ENCODE measurements at regions not wholly inside any gene's neighbourhood (a gene's known extent, or its start where the extent isn't known, plus 50 kb on each side); places are given as distances from the start of the nearest gene placed in this dataset.

DNA sequence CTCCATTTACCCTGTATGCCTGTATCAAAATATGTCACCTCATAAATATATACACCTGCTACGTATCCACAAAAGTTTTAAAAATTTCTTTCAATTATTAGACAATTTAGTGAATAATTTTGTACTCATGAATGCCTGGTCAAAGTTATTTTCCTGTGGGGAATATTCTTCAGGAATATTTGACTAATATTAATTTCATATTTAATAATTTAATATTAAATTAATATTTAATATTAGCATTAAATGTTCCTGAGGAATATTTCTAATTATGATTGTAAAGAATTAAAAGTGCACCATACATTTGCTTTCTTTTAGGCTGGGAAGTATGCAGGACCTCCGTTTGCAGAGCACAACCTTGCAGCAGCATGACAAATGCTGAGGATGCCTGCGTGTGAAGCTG is 422.7 kb downstream of the C3orf38 start:
- no peak overlapping the region for H3K4me3 ChIP-seq (replicated peaks; ENCODE audit: low read depth, low read length)
- DNase-seq (ENCODE audit: low read depth), result no peak
- TF ChIP-seq, protein P1, sequence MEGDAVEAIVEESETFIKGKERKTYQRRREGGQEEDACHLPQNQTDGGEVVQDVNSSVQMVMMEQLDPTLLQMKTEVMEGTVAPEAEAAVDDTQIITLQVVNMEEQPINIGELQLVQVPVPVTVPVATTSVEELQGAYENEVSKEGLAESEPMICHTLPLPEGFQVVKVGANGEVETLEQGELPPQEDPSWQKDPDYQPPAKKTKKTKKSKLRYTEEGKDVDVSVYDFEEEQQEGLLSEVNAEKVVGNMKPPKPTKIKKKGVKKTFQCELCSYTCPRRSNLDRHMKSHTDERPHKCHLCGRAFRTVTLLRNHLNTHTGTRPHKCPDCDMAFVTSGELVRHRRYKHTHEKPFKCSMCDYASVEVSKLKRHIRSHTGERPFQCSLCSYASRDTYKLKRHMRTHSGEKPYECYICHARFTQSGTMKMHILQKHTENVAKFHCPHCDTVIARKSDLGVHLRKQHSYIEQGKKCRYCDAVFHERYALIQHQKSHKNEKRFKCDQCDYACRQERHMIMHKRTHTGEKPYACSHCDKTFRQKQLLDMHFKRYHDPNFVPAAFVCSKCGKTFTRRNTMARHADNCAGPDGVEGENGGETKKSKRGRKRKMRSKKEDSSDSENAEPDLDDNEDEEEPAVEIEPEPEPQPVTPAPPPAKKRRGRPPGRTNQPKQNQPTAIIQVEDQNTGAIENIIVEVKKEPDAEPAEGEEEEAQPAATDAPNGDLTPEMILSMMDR (IDR thresholded peaks at IDR 0.05; ENCODE audit: low read length, missing control alignments), result no peak

DNA sequence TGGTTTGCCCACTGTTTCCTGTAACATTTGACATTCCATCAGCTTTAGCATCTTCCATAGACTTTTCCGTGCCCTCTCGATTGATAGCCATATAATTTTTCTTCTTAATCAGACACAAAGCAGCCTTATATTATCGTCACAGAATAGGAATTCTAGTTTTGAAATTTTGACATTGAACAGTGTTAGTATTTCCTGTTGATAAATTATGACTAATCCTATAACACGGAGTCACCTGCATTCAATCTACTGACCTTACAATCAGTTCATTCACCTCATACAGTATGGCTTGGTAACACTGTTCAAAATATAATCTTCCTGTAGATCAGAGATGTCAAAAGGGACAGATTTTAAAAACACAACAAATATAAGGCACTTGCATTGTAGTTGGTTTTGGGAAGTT is 423.7 kb downstream of the C3orf38 start:
- no peak overlapping the region for H3K4me3 ChIP-seq (replicated peaks; ENCODE audit: low read depth, low read length)
- DNase-seq (ENCODE audit: low read depth), result no peak
- TF ChIP-seq, protein P1 (IDR thresholded peaks at IDR 0.05; ENCODE audit: low read length, missing control alignments), result no peak

DNA sequence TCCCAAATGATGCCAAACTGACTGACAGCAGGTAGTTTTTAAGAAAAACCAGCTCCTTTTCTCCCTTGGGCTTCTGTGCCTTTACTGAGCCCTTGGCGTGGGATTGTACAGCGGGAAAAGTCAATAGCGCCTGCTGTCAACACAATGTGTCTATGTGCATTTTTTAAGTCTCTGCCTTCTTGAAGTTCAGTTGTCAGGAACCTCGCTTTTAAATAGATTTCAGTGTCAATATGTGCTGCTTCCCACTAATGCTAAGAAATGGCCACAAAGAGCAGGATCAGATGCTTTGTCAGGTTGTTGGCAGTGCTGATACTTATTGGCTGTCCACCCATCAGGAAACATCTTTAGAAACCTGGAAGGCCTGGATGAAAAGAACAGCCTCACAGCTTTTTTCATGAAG is 424.4 kb downstream of the C3orf38 start:
- TF ChIP-seq, protein P1 (IDR thresholded peaks at IDR 0.05; ENCODE audit: low read length, missing control alignments), result no peak
- no peak overlapping the region for H3K4me3 ChIP-seq (replicated peaks; ENCODE audit: low read depth, low read length)
- DNase-seq (ENCODE audit: low read depth), result no peak

DNA sequence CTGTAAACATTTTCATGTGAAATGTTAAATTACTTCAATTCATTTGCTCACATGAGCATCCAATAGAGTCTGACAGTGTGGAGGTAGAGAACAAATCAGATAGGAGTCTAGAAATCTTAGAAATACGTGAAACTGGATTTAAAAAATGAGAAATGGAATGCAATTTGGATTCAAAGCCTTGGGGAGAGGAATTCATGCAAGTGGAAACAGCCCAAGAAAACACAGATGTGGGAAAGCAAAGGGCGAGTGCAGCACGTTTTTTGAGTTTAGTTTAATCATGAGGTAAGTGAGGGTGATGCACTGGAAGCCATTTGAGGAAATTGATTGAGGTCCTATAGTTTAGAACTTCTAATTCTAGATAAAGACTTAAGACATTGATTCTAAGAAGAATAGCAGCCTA is 434.7 kb downstream of the C3orf38 start:
- TF ChIP-seq, protein P1 (IDR thresholded peaks at IDR 0.05; ENCODE audit: low read length, missing control alignments), result no peak
- no peak for DNase-seq (ENCODE audit: low read depth)
- H3K4me3 ChIP-seq (replicated peaks; ENCODE audit: low read depth, low read length), result no peak overlapping the region

DNA sequence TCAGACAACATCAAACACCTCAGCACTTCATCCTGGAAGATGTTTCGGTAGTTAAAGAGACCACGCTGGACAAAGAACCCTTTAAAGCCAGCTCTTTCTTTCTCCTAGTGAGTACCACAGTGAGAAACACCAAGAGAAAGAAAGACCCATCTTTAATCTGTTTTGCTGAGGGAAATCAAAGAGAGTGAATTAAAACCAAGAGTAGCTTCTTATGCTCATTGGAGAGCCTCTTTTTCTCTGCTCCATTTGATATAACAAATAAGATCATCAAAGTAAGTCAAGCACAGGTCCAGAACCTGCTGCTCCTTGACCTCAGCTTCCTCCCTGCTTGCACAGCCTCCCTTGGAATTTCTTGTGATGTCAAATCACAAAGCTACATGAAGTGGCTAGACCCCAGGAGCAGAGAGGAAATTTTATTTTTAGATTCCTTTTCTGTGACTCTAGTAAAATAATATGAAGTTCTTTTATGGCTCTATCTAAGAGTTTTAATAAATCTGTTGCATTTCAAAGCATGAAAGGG is 436.4 kb downstream of the C3orf38 start:
- TF ChIP-seq, protein P1 (IDR thresholded peaks at IDR 0.05; ENCODE audit: low read length, missing control alignments), result no peak

DNA sequence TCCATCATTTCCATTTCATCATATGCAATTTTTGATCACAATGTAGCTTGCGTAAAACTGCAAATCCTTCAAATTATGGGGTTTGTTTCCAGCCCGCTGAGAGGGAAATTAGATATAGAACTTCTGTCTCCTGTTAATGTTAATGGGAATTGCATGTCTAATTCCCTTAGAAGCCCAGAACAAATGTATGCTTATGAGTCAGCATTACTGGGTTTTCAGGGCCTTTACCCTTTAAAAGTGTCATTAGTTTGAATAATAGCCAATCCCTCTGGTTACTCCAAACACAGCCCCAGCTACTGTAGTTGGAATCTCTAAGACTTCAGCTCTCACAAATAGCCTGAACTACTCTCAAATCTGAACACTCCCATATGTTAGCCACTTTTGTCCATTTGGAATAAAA is 439.4 kb downstream of the C3orf38 start:
- TF ChIP-seq, protein P1 (IDR thresholded peaks at IDR 0.05; ENCODE audit: low read length, missing control alignments), result no peak
- no peak overlapping the region for H3K4me3 ChIP-seq (replicated peaks; ENCODE audit: low read depth, low read length)
- no peak for DNase-seq (ENCODE audit: low read depth)

More for the DNA sequence above, 436.4 kb downstream of the C3orf38 start:
- H3K4me3 ChIP-seq (replicated peaks; ENCODE audit: low read depth, low read length), result no peak overlapping the region
- DNase-seq (ENCODE audit: low read depth), result no peak

DNA sequence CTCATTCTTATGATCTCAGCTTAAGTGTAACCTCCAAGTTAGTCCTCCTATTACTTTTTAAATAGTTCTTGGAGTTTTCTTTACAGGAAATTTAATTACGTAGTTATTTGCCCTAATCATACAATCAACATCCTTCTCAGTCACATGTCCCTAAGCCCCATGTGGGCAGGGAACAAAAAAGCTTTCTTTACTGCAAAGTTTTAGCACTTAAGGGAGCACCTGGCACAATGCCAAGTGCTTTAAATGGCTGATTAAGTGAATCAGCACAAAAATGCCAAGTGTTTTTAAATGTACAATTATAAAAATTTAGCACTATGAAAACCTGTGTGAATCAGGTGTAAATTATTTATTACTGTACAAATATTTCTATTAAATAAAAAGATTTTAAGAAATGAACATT is 445.3 kb downstream of the C3orf38 start:
- DNase-seq (ENCODE audit: low read depth), result peak; percentile 8
- H3K4me3 ChIP-seq (replicated peaks; ENCODE audit: low read depth, low read length), result no peak overlapping the region
- TF ChIP-seq, protein P1 (IDR thresholded peaks at IDR 0.05; ENCODE audit: low read length, missing control alignments), result no peak

Measured in fibroblast of pulmonary artery (primary cell).